AG08395 (cell line): ENCODE measurements at regions not wholly inside any gene's neighbourhood (a gene's known extent, or its start where the extent isn't known, plus 50 kb on each side); places are given as distances from the start of the nearest gene placed in this dataset.

Source experiments
- DNase-seq: peaks from one replicate; pipeline ENCODE4 v3.0.0; 2012; ENCODE audit warnings: mixed read lengths, low spot score

DNA sequence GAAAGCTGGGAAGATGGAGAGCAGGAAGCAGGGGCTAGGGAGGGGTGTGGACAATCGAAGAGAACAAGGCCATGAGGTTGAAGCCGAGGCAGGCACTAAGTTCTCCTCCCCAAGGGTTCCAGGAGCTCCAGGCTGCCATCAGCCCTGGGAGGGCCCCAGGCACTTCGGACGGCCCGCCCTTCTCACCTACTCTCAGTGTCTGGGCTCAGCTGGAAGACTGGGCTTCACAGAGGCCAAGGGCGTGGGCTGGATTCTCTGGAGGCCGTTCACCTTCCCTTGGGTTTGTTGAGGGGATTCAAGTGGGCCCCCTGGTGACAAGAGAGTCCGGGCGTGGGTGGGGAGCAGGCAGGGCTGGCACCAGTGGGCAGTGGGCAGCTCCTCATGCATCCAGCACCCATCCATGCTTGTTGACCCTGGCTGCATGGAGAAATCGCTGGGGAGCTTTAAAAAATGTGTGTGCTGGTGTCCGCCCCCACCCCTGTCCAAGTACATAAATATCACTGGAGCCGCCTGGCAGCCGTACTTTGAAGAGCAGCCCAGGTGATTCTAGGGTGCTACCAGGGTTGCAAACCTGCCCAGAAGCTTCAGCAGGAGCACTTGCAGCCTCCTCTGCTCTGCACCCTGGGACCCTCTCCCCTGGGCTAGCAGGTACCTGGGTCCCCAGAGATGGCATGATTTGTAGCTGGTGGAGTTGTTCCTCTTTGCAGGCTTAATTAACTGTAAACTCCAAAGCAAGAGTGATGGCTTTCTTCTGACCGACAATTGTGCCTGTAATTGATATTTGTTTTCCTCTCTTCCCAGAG lies 74.3 kb downstream of the RTL6 start:
- DNase-seq: no peak

DNA sequence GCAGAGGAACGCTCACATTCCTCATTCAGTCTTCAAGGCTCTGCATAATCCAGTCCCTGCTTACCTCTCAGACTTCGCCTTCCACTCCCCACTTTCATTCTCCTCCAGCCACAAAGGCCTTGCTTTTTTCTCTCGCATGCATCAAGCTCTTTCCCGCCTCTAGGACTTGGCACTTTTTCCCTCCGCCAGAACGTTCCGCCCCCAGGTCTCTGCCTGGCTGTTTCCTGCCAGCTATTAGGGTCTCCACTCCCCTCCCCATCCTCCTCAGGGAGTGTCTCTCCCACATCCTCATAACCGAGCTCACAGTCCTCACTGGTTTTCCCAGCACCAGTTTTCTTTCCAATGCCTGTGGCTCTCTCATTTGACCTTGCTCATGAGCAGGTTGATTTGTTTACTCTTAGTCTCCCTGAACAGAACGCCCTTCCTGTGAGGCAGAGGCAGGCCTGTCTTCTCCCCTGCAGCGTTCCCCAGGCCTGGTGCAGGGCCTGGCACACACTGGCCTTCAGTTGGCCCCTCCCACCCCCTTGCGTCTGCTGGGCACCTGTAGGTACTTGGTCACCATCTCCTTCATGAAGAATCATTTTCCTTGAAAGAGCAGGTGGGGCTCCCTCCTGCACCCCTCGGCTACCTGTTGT lies 75.2 kb downstream of the RTL6 start:
- no peak for DNase-seq

GRCh38 chr22:44419429-44419828 lies 78.6 kb downstream of the RTL6 start:
- DNase-seq: no peak

GRCh38 chr22:44413211-44413610 lies 84.8 kb downstream of the RTL6 start:
- no peak for DNase-seq

DNA sequence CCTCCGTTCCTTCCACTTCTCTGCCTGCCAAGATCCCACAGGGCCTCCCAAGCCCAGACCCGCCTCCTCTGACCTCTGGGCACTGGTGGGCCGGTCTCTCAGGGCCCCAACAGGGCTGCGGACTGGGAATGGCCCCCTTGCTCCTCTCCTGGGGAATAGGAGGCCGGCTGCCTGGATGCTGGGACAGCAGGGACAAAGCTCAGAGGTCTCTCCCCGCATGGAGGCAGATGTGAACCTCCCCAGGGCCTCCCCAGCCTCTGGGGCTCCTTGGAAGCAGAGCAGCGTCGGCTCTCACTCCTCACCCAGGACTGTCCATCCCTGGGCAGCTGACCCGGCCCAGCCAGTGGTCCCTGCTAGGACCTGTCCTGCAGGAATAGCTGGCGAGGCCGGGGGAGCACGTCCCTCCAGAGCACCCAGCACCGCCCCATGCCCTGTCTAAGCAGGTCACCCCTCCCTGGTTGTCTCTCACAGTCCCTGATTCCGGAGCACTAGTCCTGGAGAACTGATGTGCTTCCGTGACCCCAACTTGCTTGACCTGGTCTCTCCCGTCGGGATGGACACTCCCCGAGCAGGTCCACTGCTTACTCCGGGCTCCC lies 85.8 kb downstream of the RTL6 start:
- no peak for DNase-seq

DNA sequence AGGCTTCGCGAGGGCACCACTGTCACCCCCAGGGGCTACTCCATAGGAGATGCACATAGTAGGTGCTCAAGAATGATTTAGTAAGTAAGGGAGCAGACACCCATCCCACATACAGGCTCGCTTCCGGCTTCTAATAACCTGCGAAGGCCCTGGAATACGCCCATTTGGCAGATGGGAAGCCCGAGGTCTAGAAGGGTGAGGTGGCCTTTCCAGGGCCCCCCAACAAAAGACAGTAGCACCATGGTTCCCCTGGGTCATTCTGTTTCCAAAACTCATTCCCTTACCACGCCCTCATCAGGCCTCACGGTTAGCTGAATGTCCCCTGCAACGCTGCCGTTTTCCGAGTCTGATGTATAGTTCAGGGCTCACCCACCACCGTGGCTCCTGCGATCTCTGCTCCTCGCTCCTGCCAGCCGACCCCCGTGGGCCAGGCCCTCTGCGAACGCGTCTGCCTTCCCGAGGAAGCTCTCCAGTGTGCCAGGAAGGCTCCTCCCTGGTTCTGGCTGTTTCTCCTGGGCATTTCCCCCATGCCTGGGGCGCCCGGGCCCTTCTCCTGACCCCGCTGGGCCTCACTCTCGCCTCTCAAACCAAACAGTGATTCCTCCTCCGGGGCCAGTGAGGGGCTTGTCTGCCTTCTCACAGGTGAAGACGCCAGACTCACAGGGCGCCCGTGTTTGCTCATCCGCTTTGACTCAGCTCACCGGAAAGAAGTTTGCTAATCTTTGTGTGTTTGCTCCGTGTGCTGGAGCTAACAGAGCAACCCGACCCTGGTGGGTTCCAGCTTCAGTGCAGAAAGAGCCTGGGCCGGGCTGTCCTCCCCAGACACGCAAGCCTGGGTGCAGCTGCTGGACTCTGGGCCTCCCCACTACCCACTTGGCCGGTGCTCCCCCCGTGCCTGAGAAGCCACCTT lies 86.6 kb downstream of the RTL6 start:
- no peak for DNase-seq

DNA sequence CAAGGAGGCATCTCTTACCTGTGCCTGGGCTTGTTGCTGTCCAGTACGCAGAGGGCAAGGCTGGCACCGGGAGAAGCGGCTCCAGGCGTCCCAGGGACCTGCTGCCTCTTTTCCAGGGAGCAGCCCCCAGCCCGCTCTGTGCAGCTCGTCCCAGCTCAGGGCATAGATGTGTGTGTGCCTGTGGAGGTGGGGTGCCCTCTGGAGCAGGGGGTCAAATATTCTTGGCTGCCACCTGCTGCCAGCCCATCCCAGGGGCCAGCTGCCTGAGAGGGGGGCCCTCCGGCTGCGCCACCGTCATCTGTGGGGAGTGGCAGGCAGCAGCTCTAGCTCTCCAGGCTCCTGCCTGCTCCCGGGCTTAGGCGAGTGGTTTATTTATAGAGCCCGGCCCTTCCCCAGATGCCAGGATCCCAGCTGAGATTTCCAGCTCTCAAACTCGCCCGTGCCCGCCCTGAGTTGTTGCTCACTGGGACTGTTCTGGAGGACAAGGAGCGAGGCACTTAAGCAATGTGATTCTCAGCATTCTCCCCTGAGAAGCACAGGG lies 87.5 kb downstream of the RTL6 start:
- DNase-seq: no peak

DNA sequence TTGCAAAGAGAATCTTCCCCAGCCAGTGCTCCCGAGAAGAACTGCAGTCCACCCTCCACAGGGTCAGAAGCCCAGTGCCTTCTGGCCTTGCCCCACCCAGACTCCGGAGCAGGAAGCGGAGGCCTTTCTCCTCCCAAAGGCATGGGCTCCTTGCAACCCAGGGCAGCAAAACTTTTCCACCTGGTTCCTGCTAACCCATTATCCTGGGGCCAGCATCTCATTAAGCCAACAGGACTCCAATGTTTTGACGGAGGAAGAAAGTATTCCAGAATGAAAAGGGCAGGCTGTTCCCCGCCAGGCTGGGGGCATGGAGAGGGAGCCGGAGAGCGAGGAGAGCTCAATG lies 88.1 kb downstream of the RTL6 start:
- DNase-seq: no peak

DNA sequence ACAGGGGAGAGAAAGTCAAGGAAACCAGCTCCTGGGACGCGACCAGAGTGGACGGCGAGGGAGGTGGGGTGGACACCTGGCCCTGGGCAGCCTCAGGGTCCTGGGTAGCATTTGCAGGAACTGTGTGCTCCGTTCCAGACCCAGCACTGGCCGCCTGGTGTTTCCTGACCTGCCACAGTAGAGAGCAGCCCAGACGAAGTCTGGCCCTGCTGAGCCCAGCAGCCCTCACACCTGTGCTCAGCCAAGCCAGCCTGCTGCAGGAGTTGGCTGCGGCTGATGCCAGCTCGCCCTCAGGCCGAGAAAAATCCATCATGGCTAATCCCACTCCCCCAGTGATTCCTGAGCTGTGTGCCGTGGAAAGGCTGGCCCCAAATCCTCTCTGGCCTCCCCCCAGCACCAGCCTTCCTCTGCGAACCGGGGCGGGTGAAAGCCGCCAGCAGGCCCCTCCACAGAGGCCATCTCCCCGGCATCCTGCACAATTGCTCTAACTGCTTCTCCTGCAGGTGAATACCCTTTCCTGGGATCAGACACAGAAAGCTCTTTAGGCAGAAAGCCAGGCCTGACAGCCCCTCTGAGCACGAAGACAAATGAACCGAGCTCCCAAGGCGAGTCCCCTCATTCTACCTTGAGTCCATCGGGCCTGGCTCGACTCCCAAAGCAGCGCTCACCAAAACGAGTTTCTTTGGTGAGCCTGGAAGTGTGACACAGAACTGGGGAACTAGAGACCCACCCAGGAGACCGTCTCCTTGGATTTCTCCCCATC lies 88.6 kb downstream of the RTL6 start:
- no peak for DNase-seq

- DNase-seq: no peak
These were observed 89.2 kb downstream of the RTL6 start for GRCh38 chr22:44408829-44409192.

- no peak for DNase-seq
These were observed 89.8 kb downstream of the RTL6 start for GRCh38 chr22:44407987-44408828.

- DNase-seq: peak; percentile 28
These were observed 90.7 kb downstream of the RTL6 start for GRCh38 chr22:44407171-44407986.

DNA sequence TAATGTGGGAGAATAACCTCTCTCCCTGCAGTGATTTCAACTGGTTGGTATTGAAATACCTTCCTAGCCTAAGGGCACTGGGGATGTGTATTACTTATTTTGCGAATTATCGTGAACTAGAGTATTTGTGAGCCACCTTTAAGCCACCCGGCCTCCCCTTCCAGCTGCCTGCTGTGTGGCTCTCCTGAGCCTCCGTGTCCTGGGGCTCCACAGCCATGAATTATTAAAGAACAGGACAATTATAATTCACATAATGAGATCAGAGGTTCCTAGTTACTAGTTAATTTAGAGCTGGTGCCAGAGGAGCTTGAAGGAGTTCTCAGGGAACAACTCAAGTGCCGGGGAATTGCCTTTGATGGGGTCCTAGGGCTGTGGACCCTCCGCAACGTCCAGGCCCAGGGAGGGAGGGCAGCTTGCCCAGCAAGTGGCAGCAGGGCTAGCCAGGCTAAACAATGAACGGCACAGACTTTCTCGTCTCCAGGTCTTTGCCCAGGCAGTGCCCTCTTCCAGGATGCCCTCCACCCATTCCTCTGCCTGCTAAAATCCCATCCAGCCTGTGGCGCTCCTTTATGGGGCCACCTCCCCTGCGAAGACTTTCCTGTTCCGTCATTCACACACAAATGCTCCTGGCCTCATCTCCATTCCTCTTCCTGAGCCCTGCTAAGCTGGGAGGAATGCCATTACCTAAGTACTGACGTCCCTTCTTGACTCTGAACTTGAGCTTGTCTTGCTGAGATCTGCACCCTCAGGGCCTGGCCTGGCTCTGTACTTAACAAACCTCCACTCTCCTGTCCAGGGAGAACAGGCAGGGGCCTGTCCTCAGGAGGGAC lies 91.5 kb downstream of the RTL6 start:
- DNase-seq: no peak

- DNase-seq: no peak
These were observed 92.4 kb downstream of the RTL6 start for GRCh38 chr22:44405661-44406060.

DNA sequence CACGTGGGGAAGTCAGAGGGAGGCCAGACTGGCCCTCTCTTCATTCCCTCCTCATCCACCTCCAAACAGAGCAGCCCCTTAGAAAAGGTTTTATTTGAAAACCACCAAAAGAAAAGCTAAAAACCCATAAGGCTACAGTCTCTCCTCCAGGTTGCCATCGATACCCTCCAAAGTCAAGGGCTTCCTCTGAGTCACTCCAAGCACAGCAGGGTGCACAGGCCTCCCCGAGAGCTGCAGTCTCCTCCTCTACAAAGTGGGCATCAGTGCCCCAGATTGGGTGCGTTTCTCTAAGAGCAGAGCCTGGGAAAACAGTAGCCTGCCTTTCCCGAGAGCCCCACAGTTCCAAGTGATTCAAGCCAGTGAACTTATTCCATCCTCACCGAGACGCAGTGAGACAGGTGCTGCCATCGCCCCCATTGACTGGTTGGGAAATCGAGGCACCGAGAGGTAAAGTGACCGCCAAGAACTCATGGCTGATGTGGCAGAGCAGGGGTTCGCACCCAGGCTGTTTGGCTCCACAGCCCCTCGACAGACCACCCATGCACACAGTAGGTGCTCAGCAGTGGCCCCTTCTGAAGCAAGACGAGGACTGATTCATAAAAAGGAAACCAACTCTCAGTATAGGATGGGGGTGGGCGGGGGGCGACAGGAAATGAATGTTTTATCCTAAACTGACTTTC lies 91.7 kb upstream of the SHISAL1 start:
- no peak for DNase-seq

- no peak for DNase-seq
These were observed 91.0 kb upstream of the SHISAL1 start for GRCh38 chr22:44403602-44404329.

DNA sequence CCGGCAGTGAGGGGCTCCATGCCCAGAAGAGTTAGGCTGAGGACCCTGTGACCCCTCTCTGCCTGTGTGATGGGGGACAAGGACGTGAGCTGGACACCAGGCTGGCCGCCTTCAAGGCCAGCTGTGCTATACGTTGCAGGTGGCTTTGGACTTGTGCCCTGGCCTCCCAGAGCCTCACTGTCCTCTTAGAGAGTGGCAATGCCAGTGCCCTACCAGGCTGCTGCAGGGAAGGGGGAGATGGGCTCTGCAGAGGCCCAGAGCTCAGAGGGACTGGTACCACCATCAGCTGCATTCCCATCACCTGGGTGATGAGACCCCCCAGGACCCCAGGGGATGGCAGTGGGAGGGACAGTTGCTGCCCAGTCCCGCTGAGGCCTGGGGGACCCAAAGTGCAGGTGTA lies 90.4 kb upstream of the SHISAL1 start:
- DNase-seq: no peak
